Stimulated activated naive CD8-positive, alpha-beta T cell treated with anti-CD3 and anti-CD28 coated beads, Interleukin-15, Interleukin-2, amounts not matched to agents 100 ng/mL and 50 ng/mL, for 24 hours (primary cell): ENCODE measurements at regions not wholly inside any gene's neighbourhood (a gene's known extent, or its start where the extent isn't known, plus 50 kb on each side); places are given as distances from the start of the nearest gene placed in this dataset.
"Not testable (repeated sequence)": the region's sequence is repeated elsewhere in the genome, so short reads cannot be mapped to it uniquely, and the experiment has no call there.

Experiments
- H3K27ac Mint-ChIP-seq: one replicate; pipeline ENCODE4 v1.8.0; 2021; ENCODE audit warnings: mild to moderate bottlenecking, mixed read lengths
- H3K27me3 Mint-ChIP-seq: one replicate; pipeline ENCODE4 v1.8.0; 2021; ENCODE audit warnings: mixed read lengths
- H3K36me3 Mint-ChIP-seq: one replicate; pipeline ENCODE4 v1.8.0; 2021; ENCODE audit warnings: low read depth, mixed read lengths
- H3K4me1 Mint-ChIP-seq: one replicate; pipeline ENCODE4 v1.8.0; 2021; ENCODE audit warnings: low read depth, mixed read lengths
- H3K4me3 Mint-ChIP-seq: one replicate; pipeline ENCODE4 v1.8.0; 2021; ENCODE audit warnings: mild to moderate bottlenecking, mixed read lengths
- H3K9me3 Mint-ChIP-seq: one replicate; pipeline ENCODE4 v1.8.0; 2021; ENCODE audit warnings: mixed read lengths

GRCh38 chr4:15182600-15183220 is 180.4 kb downstream of the CPEB2 start:
- no peaks in the 10 kb centered on the region for H3K9me3 Mint-ChIP-seq
- peak overlapping the region; percentile 87 for H3K27ac Mint-ChIP-seq
- peaks cover 10% of the 10 kb centered on the region for H3K27me3 Mint-ChIP-seq
- H3K36me3 Mint-ChIP-seq: no peaks in the 10 kb centered on the region
- H3K4me3 Mint-ChIP-seq: peak overlapping the region; percentile 27
- H3K4me1 Mint-ChIP-seq: peaks cover 38% of the 10 kb centered on the region

GRCh38 chr4:15186149-15186548 is 183.9 kb downstream of the CPEB2 start:
- Mint-ChIP-seq H3K4me3 (no peak overlapping the region), H3K4me1 (peaks cover 39% of the 10 kb centered on the region), H3K9me3 (no peaks in the 10 kb centered on the region), H3K27ac (no peak overlapping the region), H3K27me3 (peaks cover 10% of the 10 kb centered on the region), H3K36me3 (no peaks in the 10 kb centered on the region)

- H3K4me1 Mint-ChIP-seq: peaks cover 36% of the 10 kb centered on the region
- no peak overlapping the region for H3K4me3 Mint-ChIP-seq
- no peak overlapping the region for H3K27ac Mint-ChIP-seq
- no peaks in the 10 kb centered on the region for H3K9me3 Mint-ChIP-seq
- peaks cover 10% of the 10 kb centered on the region for H3K27me3 Mint-ChIP-seq
- H3K36me3 Mint-ChIP-seq: no peaks in the 10 kb centered on the region
These were observed 184.5 kb downstream of the CPEB2 start for GRCh38 chr4:15186806-15187205.

- no peak overlapping the region for H3K27ac Mint-ChIP-seq
- no peak overlapping the region for H3K4me3 Mint-ChIP-seq
- H3K9me3 Mint-ChIP-seq: no peaks in the 10 kb centered on the region
- H3K36me3 Mint-ChIP-seq: no peaks in the 10 kb centered on the region
- H3K27me3 Mint-ChIP-seq: peaks cover 10% of the 10 kb centered on the region
- H3K4me1 Mint-ChIP-seq: peaks cover 19% of the 10 kb centered on the region
These were observed 186.6 kb downstream of the CPEB2 start for GRCh38 chr4:15188605-15189539.

- Mint-ChIP-seq H3K36me3 (no peaks in the 10 kb centered on the region), H3K4me3 (no peak overlapping the region), H3K4me1 (no peaks in the 10 kb centered on the region), H3K9me3 (no peaks in the 10 kb centered on the region), H3K27ac (no peak overlapping the region), H3K27me3 (no peaks in the 10 kb centered on the region)
These were observed 192.2 kb downstream of the CPEB2 start for GRCh38 chr4:15194520-15194919.

- H3K36me3 Mint-ChIP-seq: no peaks in the 10 kb centered on the region
- H3K27me3 Mint-ChIP-seq: no peaks in the 10 kb centered on the region
- H3K4me1 Mint-ChIP-seq: peaks cover 6% of the 10 kb centered on the region
- H3K4me3 Mint-ChIP-seq: no peak overlapping the region
- no peaks in the 10 kb centered on the region for H3K9me3 Mint-ChIP-seq
- no peak overlapping the region for H3K27ac Mint-ChIP-seq
These were observed 194.7 kb downstream of the CPEB2 start for GRCh38 chr4:15197005-15197404.

- Mint-ChIP-seq H3K36me3 (no peaks in the 10 kb centered on the region), H3K4me3 (no peak overlapping the region), H3K27me3 (no peaks in the 10 kb centered on the region), H3K9me3 (no peaks in the 10 kb centered on the region), H3K4me1 (peaks cover 10% of the 10 kb centered on the region), H3K27ac (no peak overlapping the region)
These were observed 195.9 kb downstream of the CPEB2 start for GRCh38 chr4:15198070-15198727.

GRCh38 chr4:15201782-15202181 is 199.5 kb downstream of the CPEB2 start:
- Mint-ChIP-seq H3K4me3 (no peak overlapping the region), H3K27me3 (no peaks in the 10 kb centered on the region), H3K9me3 (peaks cover 14% of the 10 kb centered on the region), H3K4me1 (peaks cover 10% of the 10 kb centered on the region), H3K27ac (peak overlapping the region; percentile 42), H3K36me3 (peaks cover 4% of the 10 kb centered on the region)

- peaks cover 8% of the 10 kb centered on the region for H3K36me3 Mint-ChIP-seq
- no peaks in the 10 kb centered on the region for H3K27me3 Mint-ChIP-seq
- peaks cover 20% of the 10 kb centered on the region for H3K9me3 Mint-ChIP-seq
- H3K4me3 Mint-ChIP-seq: no peak overlapping the region
- H3K27ac Mint-ChIP-seq: no peak overlapping the region
- peaks cover 10% of the 10 kb centered on the region for H3K4me1 Mint-ChIP-seq
These were observed 200.2 kb downstream of the CPEB2 start for GRCh38 chr4:15202481-15202880.

GRCh38 chr4:15206526-15206925 is 204.2 kb downstream of the CPEB2 start:
- peaks cover 27% of the 10 kb centered on the region for H3K9me3 Mint-ChIP-seq
- not testable (repeated sequence) for H3K27ac Mint-ChIP-seq, H3K4me1 Mint-ChIP-seq, H3K27me3 Mint-ChIP-seq, H3K36me3 Mint-ChIP-seq, H3K4me3 Mint-ChIP-seq

GRCh38 chr4:15213302-15213970 is 211.2 kb downstream of the CPEB2 start:
- H3K9me3 Mint-ChIP-seq: no peaks in the 10 kb centered on the region
- no peak overlapping the region for H3K27ac Mint-ChIP-seq
- no peaks in the 10 kb centered on the region for H3K36me3 Mint-ChIP-seq
- no peak overlapping the region for H3K4me3 Mint-ChIP-seq
- H3K4me1 Mint-ChIP-seq: no peaks in the 10 kb centered on the region
- H3K27me3 Mint-ChIP-seq: peaks cover 10% of the 10 kb centered on the region

- Mint-ChIP-seq H3K27me3 (peaks cover 16% of the 10 kb centered on the region), H3K27ac (no peak overlapping the region), H3K4me1 (no peaks in the 10 kb centered on the region), H3K36me3 (no peaks in the 10 kb centered on the region), H3K4me3 (no peak overlapping the region), H3K9me3 (no peaks in the 10 kb centered on the region)
These were observed 212.7 kb upstream of the C1QTNF7 start for GRCh38 chr4:15215109-15215508.

GRCh38 chr4:15226203-15226602 is 201.6 kb upstream of the C1QTNF7 start:
- Mint-ChIP-seq H3K4me3 (no peak overlapping the region), H3K27ac (no peak overlapping the region), H3K27me3 (peaks cover 5% of the 10 kb centered on the region), H3K36me3 (no peaks in the 10 kb centered on the region), H3K4me1 (no peaks in the 10 kb centered on the region), H3K9me3 (no peaks in the 10 kb centered on the region)

- Mint-ChIP-seq H3K36me3 (no peaks in the 10 kb centered on the region), H3K4me1 (peaks cover 38% of the 10 kb centered on the region), H3K9me3 (no peaks in the 10 kb centered on the region), H3K4me3 (no peak overlapping the region), H3K27ac (no peak overlapping the region), H3K27me3 (no peaks in the 10 kb centered on the region)
These were observed 196.4 kb upstream of the C1QTNF7 start for GRCh38 chr4:15231265-15232091.
